ENCODE measurements at regions not wholly inside any gene's neighbourhood (a gene's known extent, or its start where the extent isn't known, plus 50 kb on each side); places are given as distances from the start of the nearest gene placed in this dataset.

GRCh38 chr20:41691443-41691842 is 73.3 kb upstream of the CHD6 start:
- TF ChIP-seq FOXM1 (IDR thresholded peaks at IDR 0.05; ENCODE audit: borderline replicate concordance), result no peak
- no peak for TF ChIP-seq FOXK2 (IDR thresholded peaks at IDR 0.05)
- no peak for TF ChIP-seq SUZ12 (IDR thresholded peaks at IDR 0.05)
- TF ChIP-seq FOXA1 (IDR thresholded peaks at IDR 0.05), result no peak
- TF ChIP-seq ELF4 (IDR thresholded peaks at IDR 0.05), result no peak
- TF ChIP-seq SP1 (IDR thresholded peaks at IDR 0.05), result no peak
- no peak for TF ChIP-seq CTBP1 (IDR thresholded peaks at IDR 0.05; ENCODE audit: borderline replicate concordance)
- TF ChIP-seq ARNT (IDR thresholded peaks at IDR 0.05), result no peak
- TF ChIP-seq L3MBTL2 (conservative IDR thresholded peaks at IDR 0.05), result no peak
- no peak for TF ChIP-seq NFRKB (IDR thresholded peaks at IDR 0.05)
- no peak for TF ChIP-seq LEF1 (IDR thresholded peaks at IDR 0.05; ENCODE audit: borderline replicate concordance)
- TF ChIP-seq BHLHE40 (IDR thresholded peaks at IDR 0.05; ENCODE audit: borderline replicate concordance), result no peak
- TF ChIP-seq TARDBP (IDR thresholded peaks at IDR 0.05), result no peak
